GM21447 (cell line): ENCODE measurements at regions not wholly inside any gene's neighbourhood (a gene's known extent, or its start where the extent isn't known, plus 50 kb on each side); places are given as distances from the start of the nearest gene placed in this dataset.
"Not testable (repeated sequence)": the region's sequence is repeated elsewhere in the genome, so short reads cannot be mapped to it uniquely, and the experiment has no call there.

Experiments
- ATAC-seq: cut with Tn5 transposase; IDR thresholded peaks from one replicate; pipeline ENCODE4 v1.9.1; 2021; ENCODE audit not compliant: unreplicated experiment

GRCh38 chrX:131696989-131697388 lies 153.1 kb downstream of the OR13H1 start:
- not testable (repeated sequence) for ATAC-seq

DNA sequence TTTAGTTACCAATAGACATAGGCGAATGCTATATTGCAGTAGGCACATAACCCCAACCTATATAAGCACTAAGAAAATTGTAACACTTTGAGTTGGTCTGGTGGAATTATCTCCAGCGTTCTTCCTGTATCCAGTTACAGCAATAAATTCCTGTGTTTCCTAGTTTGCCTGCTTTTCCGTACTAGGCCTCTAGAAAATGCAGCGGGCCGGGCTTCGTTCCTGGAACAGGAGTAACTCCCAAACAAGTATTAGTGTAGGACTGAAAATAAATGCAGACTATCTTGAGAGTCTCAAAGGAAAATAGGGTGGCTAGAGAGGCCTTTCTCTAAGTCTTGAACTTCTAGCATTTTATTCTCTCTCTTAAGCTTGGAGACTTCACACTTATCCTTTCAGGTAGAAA lies 159.8 kb downstream of the OR13H1 start:
- ATAC-seq: no peak

DNA sequence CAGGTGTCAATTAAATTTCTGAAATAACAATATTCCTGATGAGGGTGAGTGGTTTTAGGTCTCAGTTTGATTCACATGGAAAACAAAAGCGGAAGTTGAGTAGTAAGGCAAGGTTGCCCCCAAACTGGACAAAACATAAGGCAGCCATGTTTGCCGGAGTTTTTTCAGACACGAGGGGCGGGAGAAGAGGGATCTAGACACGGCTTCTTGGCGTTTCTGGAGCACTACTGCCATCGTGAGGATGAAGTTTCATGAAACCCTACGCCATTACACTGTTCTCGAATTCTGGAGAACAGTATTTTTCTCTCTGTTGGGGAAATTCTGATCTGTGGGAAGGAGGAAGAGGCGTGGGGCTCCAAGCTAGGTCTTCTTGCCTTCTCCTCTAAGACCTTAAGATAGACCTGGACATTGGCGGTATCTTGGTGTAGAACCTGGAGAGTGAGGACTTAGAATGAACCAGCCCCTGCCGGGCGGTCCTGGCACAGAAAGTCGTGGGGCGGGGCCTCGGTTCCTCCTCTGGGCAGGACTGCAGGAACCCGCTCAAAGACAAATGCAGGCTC lies 160.3 kb downstream of the OR13H1 start:
- no peak for ATAC-seq

- ATAC-seq: no peak
Observed at GRCh38 chrX:131709553-131709952, 165.7 kb downstream of the OR13H1 start.

DNA sequence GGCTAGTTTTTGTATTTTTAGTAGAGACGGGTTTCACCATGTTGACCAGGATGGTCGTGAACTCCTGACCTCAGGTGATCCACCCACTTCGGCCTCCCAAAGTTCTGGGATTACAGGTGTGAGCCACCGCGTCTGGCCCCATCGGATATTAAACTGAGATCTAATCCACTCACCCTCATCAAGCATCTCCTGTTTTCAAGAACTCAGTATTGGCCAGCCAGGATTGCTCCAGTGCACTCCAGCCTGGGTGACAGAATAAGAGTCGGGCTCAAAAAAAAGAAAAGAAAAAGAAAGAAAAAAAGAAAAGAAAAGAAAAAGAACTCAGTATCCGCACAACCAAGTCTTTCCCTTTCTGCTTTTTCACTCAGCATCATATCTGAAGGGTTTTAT lies 167.6 kb downstream of the OR13H1 start:
- ATAC-seq: no peak

DNA sequence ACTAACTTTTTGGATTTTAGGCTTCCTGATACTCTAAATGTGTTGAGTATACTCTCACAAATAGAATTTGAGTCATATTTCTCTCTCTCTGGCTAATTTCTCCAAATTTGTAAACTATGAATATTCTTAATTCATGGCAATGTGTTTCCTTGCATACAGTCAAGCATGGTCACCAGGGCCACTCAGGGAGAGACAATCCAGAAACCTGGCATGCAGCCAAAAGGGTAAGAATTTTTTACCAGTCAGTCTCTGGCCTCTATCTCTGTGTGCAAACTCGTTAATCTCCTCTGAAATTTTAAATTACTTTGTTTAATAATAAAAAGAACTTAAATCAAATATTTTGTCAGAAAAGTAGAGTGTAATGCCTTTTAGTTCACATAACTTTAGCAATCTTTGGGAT lies 179.8 kb downstream of the OR13H1 start:
- ATAC-seq: no peak

DNA sequence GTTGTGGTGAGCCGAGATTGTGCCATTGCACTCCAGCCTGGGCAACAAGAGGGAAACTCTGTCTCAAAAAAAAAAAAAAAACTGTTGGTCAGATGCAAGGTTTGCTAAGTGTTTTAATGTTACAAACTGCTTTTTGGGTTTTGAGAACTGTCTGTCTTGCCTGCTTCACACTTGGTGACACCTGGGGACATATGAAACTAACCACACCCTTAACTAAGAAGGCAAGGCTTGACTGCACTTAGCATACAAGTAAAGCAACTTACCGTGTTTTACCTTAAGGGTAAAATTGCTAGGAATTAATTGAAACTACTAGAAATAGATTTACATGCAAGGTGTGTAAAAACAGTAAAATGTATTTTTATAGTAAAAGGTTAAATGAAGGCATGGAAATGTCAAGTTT lies 180.4 kb downstream of the OR13H1 start:
- ATAC-seq: no peak

- no peak for ATAC-seq
Observed at GRCh38 chrX:131725001-131725654, 181.3 kb downstream of the OR13H1 start.

- no peak for ATAC-seq
Observed at GRCh38 chrX:131727778-131728177, 183.9 kb downstream of the OR13H1 start.

DNA sequence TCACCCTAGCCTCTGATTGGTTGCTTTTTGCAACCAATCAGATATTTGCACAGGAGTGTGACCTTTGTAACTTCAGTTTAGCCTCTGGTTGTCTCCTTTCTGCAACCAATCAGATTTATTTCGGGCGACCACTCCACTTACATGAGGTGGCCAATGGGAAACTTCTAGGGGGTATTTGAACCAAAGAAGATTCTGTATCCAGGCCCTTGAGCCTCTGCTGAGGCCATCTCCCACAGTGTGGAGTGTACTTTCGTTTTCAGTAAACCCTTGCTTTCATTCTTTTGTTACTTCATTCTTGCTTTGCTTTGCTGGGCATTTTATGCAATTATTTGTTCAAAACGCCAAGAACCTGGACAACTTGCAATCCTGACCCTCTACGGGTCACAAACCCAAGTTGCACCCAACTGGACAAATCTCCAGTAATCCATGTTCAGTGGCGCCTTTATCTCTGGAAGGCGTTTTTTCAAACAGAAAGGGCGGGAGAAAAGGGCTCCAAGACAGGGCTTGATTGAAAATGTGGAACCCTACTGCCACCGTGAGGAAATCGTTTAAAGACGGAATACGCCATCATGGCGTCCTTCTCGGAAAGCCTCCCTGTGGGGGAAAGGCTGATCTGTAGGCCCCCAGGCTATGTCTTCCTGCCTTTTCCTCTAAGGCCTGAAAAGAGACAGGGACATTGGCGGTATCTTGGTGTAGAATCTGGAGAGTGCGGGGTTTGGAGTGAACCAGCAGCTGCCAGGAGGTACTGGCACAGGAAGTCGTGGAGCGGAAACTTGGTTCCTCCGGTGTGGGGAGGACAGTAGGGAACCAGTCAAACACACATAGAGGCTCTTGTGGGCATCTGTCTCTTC lies 184.6 kb downstream of the OR13H1 start:
- ATAC-seq: no peak

GRCh38 chrX:131729295-131729694 lies 185.4 kb downstream of the OR13H1 start:
- ATAC-seq: no peak

GRCh38 chrX:131734621-131735020 lies 190.7 kb downstream of the OR13H1 start:
- no peak for ATAC-seq

GRCh38 chrX:131735127-131735526 lies 191.3 kb downstream of the OR13H1 start:
- no peak for ATAC-seq

GRCh38 chrX:131739823-131740222 lies 195.9 kb downstream of the OR13H1 start:
- ATAC-seq: no peak

DNA sequence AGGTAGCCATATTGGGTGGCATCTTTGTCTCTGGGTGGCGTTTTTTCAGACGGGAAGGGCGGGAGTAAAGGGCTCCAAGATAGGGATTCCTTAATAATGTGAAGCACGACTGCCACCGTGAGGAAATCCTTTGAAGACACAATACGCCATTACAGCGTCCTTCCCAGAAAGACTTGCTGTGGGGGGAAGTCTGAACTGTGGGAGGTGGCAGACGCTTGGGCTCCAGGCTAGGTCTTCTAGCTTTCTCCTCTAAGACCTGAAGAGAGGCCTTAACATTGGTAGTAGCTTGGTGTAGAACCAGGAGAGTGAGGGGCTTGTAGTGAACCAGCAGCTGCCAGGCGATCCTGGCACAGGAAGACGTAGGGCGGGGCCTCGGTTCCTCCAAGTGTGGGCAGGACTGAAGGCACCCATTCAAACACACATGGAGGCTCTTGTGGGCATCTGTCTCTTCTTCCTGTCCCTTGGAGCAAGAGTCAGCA lies 197.3 kb downstream of the OR13H1 start:
- ATAC-seq: no peak

GRCh38 chrX:131745942-131746489 lies 202.1 kb downstream of the OR13H1 start:
- ATAC-seq: no peak

DNA sequence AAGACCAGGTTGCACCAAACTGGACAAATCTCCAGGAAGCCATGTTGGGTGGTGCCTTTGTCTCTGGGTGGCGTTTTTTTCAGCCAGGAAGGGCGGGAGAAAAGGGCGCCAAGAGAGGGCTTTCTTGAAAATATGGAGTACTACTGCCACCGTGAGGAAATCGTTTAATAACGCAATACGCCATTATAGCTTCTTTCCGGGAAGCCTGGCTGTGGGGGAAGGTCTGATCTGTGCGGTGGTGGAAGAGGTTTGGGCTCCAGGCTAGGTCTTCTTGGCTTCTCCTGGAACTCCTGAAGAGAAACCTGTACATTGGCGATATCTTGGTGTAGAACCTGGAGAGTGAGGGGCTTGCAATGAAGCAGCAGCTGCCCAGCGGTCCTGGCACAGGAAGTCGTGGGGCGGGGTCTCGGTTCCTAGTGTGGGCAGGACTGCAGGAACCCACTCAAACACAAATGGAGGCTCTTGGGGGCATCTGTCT lies 202.7 kb downstream of the OR13H1 start:
- ATAC-seq: no peak

GRCh38 chrX:131747173-131747572 lies 203.3 kb downstream of the OR13H1 start:
- no peak for ATAC-seq

- no peak for ATAC-seq
Observed at GRCh38 chrX:131752493-131753198, 208.8 kb downstream of the OR13H1 start.

DNA sequence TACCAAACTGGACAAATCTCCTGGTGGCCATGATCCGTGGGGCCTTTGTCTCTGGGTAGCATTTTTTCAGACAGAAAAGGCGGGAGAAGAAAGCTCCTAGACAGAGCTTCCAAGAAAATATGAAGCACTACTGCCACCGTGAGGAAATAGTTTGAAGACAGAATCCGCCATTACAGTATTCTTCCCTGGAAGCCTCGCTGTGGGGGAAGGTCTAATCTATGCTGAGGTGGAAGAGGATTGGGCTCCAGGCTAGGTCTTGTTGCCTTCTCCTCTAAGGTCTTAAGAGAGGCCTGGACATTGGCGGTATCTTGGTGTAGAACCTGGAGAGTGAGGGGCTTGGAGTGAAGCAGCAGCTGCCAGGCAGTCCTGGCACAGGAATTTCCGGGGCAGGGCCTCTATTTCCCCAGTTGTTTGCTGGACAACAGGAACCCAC lies 218.9 kb downstream of the OR13H1 start:
- no peak for ATAC-seq

- ATAC-seq: no peak
Observed at GRCh38 chrX:131763674-131764073, 219.8 kb downstream of the OR13H1 start.
